GM12891 (cell line): ENCODE measurements at regions not wholly inside any gene's neighbourhood (a gene's known extent, or its start where the extent isn't known, plus 50 kb on each side); places are given as distances from the start of the nearest gene placed in this dataset.

Experiments used
- DNase-seq: peaks from one replicate; pipeline ENCODE4 v3.0.0; 2011; ENCODE audit warnings: low spot score; ENCODE audit not compliant: insufficient read length
- FAIRE-seq: peaks from 2 replicates; lab custom pipeline; 2011; peaks lifted over from hg19 to GRCh38; lab: Jason Lieb, UNC
- PAX5 ChIP-seq: IDR thresholded peaks from 2 replicates; pipeline ENCODE4 v1.6.1; 2011; ENCODE audit warnings: low read length, moderate library complexity, mild to moderate bottlenecking; ENCODE audit not compliant: insufficient read depth, severe bottlenecking
- POLR2A ChIP-seq: IDR thresholded peaks from 2 replicates; pipeline ENCODE4 v1.6.1; 2011; ENCODE audit warnings: low read depth, low read length, control low read depth
- POLR2AphosphoS5 ChIP-seq: IDR thresholded peaks from 2 replicates; pipeline ENCODE4 v1.6.1; 2011; ENCODE audit warnings: low read depth, low read length, control low read depth
- POU2F2 ChIP-seq: IDR thresholded peaks from 2 replicates; pipeline ENCODE4 v1.6.1; 2011; ENCODE audit warnings: low read depth, mild to moderate bottlenecking, control low read depth, low read length, moderate library complexity
- SPI1 ChIP-seq: IDR thresholded peaks from 2 replicates; pipeline ENCODE4 v1.6.1; 2011; ENCODE audit warnings: low read depth, low read length, control low read depth
- TAF1 ChIP-seq: IDR thresholded peaks from 2 replicates; pipeline ENCODE4 v1.6.1; 2011; ENCODE audit warnings: low read depth, low read length, control low read depth

- no peak for FAIRE-seq
- TF ChIP-seq POLR2A (no peak), TAF1 (no peak), POLR2AphosphoS5 (no peak), POU2F2 (no peak), PAX5 (no peak), SPI1 (no peak)
- DNase-seq: no peak
Observed at GRCh38 chr5:125286271-125286670, 539.8 kb upstream of the ZNF608 start.

- TF ChIP-seq PAX5 (no peak), TAF1 (no peak), POU2F2 (no peak), SPI1 (no peak), POLR2A (no peak), POLR2AphosphoS5 (no peak)
- DNase-seq: no peak
- no peak for FAIRE-seq
Observed at GRCh38 chr5:125289606-125290005, 543.2 kb upstream of the ZNF608 start.

- no peak for DNase-seq
- TF ChIP-seq POU2F2: no peak
- TF ChIP-seq SPI1: no peak
- TF ChIP-seq POLR2A: no peak
- no peak for TF ChIP-seq POLR2AphosphoS5
- no peak for TF ChIP-seq TAF1
- no peak for TF ChIP-seq PAX5
- no peak for FAIRE-seq
Observed at GRCh38 chr5:125290935-125291334, 544.5 kb upstream of the ZNF608 start.

GRCh38 chr5:125291447-125291846, 545.0 kb upstream of the ZNF608 start:
- no peak for FAIRE-seq
- TF ChIP-seq PAX5: no peak
- TF ChIP-seq POLR2AphosphoS5: no peak
- TF ChIP-seq SPI1: no peak
- TF ChIP-seq POU2F2: no peak
- no peak for TF ChIP-seq POLR2A
- no peak for DNase-seq

GRCh38 chr5:125293223-125293622, 546.8 kb upstream of the ZNF608 start:
- DNase-seq (no peak), FAIRE-seq (no peak)
- no peak for TF ChIP-seq SPI1

- DNase-seq: no peak
- no peak for FAIRE-seq
- TF ChIP-seq PAX5: no peak
- TF ChIP-seq POU2F2: no peak
- TF ChIP-seq POLR2AphosphoS5: no peak
- TF ChIP-seq TAF1: no peak
- no peak for TF ChIP-seq SPI1
- TF ChIP-seq POLR2A: no peak
Observed at GRCh38 chr5:125293726-125294125, 547.3 kb upstream of the ZNF608 start.

GRCh38 chr5:125294844-125295243, 548.4 kb upstream of the ZNF608 start:
- TF ChIP-seq TAF1 (no peak), PAX5 (no peak), POU2F2 (no peak), SPI1 (no peak)
- no peak for FAIRE-seq

GRCh38 chr5:125295405-125295872, 549.0 kb upstream of the ZNF608 start:
- TF ChIP-seq TAF1 (no peak), POLR2A (no peak), SPI1 (no peak), PAX5 (no peak), POU2F2 (no peak), POLR2AphosphoS5 (no peak)
- no peak for FAIRE-seq
- DNase-seq: no peak

More at GRCh38 chr5:125294844-125295243, 548.4 kb upstream of the ZNF608 start:
- no peak for DNase-seq

GRCh38 chr5:125298258-125298657, 551.8 kb upstream of the ZNF608 start:
- no peak for TF ChIP-seq SPI1
- no peak for TF ChIP-seq POU2F2
- no peak for TF ChIP-seq PAX5
- TF ChIP-seq POLR2AphosphoS5: no peak
- no peak for TF ChIP-seq TAF1
- no peak for TF ChIP-seq POLR2A
- FAIRE-seq: no peak
- DNase-seq: no peak

GRCh38 chr5:125298746-125299379, 552.4 kb upstream of the ZNF608 start:
- TF ChIP-seq POLR2A (no peak), TAF1 (no peak), POLR2AphosphoS5 (no peak), SPI1 (no peak), PAX5 (no peak), POU2F2 (no peak)
- no peak for DNase-seq

GRCh38 chr5:125301711-125302110, 555.3 kb upstream of the ZNF608 start:
- FAIRE-seq (no peak), DNase-seq (no peak)
- no peak for TF ChIP-seq POLR2A

More at GRCh38 chr5:125298746-125299379, 552.4 kb upstream of the ZNF608 start:
- no peak for FAIRE-seq
